ENCODE measurements at regions not wholly inside any gene's neighbourhood (a gene's known extent, or its start where the extent isn't known, plus 50 kb on each side); places are given as distances from the start of the nearest gene placed in this dataset.

GRCh38 chr22:44402196-44403111 lies 89.7 kb upstream of the SHISAL1 start:
- no peak for DNase-seq

GRCh38 chr22:44401783-44402110 lies 89.0 kb upstream of the SHISAL1 start:
- no peak for DNase-seq

- no peak for DNase-seq
Observed at GRCh38 chr22:44400763-44401060, 88.0 kb upstream of the SHISAL1 start.

- no peak for DNase-seq
Observed at GRCh38 chr22:44399906-44400762, 87.4 kb upstream of the SHISAL1 start.

- no peak for DNase-seq
Observed at GRCh38 chr22:44398856-44399837, 86.4 kb upstream of the SHISAL1 start.

- DNase-seq = no peak
Observed at GRCh38 chr22:44396727-44397722, 84.3 kb upstream of the SHISAL1 start.

- no peak for DNase-seq
Observed at GRCh38 chr22:44396021-44396726, 83.4 kb upstream of the SHISAL1 start.

- no peak for DNase-seq
Observed at GRCh38 chr22:44395118-44396005, 82.6 kb upstream of the SHISAL1 start.

GRCh38 chr22:44394246-44395117 lies 81.7 kb upstream of the SHISAL1 start:
- DNase-seq = no peak

GRCh38 chr22:44393066-44393465 lies 80.3 kb upstream of the SHISAL1 start:
- no peak for DNase-seq

- no peak for DNase-seq
Observed at GRCh38 chr22:44392446-44392921, 79.7 kb upstream of the SHISAL1 start.

GRCh38 chr22:44391481-44392445 lies 79.0 kb upstream of the SHISAL1 start:
- DNase-seq = no peak

- DNase-seq = no peak
Observed at GRCh38 chr22:44391015-44391414, 78.3 kb upstream of the SHISAL1 start.

- no peak for DNase-seq
Observed at GRCh38 chr22:44390613-44390970, 77.8 kb upstream of the SHISAL1 start.

GRCh38 chr22:44389926-44390612 lies 77.3 kb upstream of the SHISAL1 start:
- DNase-seq = no peak

GRCh38 chr22:44389181-44389580 lies 76.4 kb upstream of the SHISAL1 start:
- DNase-seq = no peak

- no peak for DNase-seq
Observed at GRCh38 chr22:44387486-44387885, 74.7 kb upstream of the SHISAL1 start.
